ENCODE measurements at regions not wholly inside any gene's neighbourhood (a gene's known extent, or its start where the extent isn't known, plus 50 kb on each side); places are given as distances from the start of the nearest gene placed in this dataset.
"Not testable (repeated sequence)": the region's sequence is repeated elsewhere in the genome, so short reads cannot be mapped to it uniquely, and the experiment has no call there.

GRCh38 chr3:144522456-144522855 is 550.8 kb downstream of the DIPK2A start:
- DNase-seq (ENCODE audit: low spot score), result no peak

GRCh38 chr3:144523396-144523795 is 551.8 kb downstream of the DIPK2A start:
- no peak for DNase-seq (ENCODE audit: low spot score)

- no peak for DNase-seq (ENCODE audit: low spot score)
These were observed 552.9 kb downstream of the DIPK2A start for GRCh38 chr3:144524531-144524930.

GRCh38 chr3:144529566-144529965 is 557.9 kb downstream of the DIPK2A start:
- DNase-seq (ENCODE audit: low spot score), result no peak

GRCh38 chr3:144544871-144545270 is 573.2 kb downstream of the DIPK2A start:
- DNase-seq (ENCODE audit: low spot score), result no peak

- no peak for DNase-seq (ENCODE audit: low spot score)
These were observed 574.9 kb downstream of the DIPK2A start for GRCh38 chr3:144546539-144546938.

- no peak for DNase-seq (ENCODE audit: low spot score)
These were observed 576.7 kb downstream of the DIPK2A start for GRCh38 chr3:144548346-144548745.

- DNase-seq (ENCODE audit: low spot score), result no peak
These were observed 577.5 kb downstream of the DIPK2A start for GRCh38 chr3:144549166-144549565.

- DNase-seq (ENCODE audit: low spot score), result no peak
These were observed 580.9 kb downstream of the DIPK2A start for GRCh38 chr3:144552346-144553057.

GRCh38 chr3:144553301-144553700 is 581.7 kb downstream of the DIPK2A start:
- DNase-seq (ENCODE audit: low spot score), result no peak

- no peak for DNase-seq (ENCODE audit: low spot score)
These were observed 583.3 kb downstream of the DIPK2A start for GRCh38 chr3:144554889-144555288.

GRCh38 chr3:144556392-144556791 is 584.8 kb downstream of the DIPK2A start:
- DNase-seq (ENCODE audit: low spot score), result no peak

- no peak for DNase-seq (ENCODE audit: low spot score)
These were observed 585.9 kb downstream of the DIPK2A start for GRCh38 chr3:144557515-144557914.

GRCh38 chr3:144564011-144564410 is 592.4 kb downstream of the DIPK2A start:
- DNase-seq (ENCODE audit: low spot score), result no peak

- no peak for DNase-seq (ENCODE audit: low spot score)
These were observed 594.7 kb downstream of the DIPK2A start for GRCh38 chr3:144566320-144566719.

GRCh38 chr3:144569651-144570050 is 598.0 kb downstream of the DIPK2A start:
- DNase-seq (ENCODE audit: low spot score), result no peak

- DNase-seq (ENCODE audit: low spot score), result no peak
These were observed 612.2 kb downstream of the DIPK2A start for GRCh38 chr3:144583871-144584270.

- DNase-seq (ENCODE audit: low spot score), result no peak
These were observed 613.8 kb downstream of the DIPK2A start for GRCh38 chr3:144585408-144585807.

- DNase-seq (ENCODE audit: low spot score), result no peak
These were observed 614.3 kb downstream of the DIPK2A start for GRCh38 chr3:144585953-144586352.

- DNase-seq (ENCODE audit: low spot score), result no peak
These were observed 614.8 kb downstream of the DIPK2A start for GRCh38 chr3:144586382-144586781.

- peak; percentile 75 for DNase-seq (ENCODE audit: low spot score)
These were observed 619.2 kb downstream of the DIPK2A start for GRCh38 chr3:144590854-144591253.

GRCh38 chr3:144593881-144594280 is 622.3 kb downstream of the DIPK2A start:
- DNase-seq (ENCODE audit: low spot score), result no peak

GRCh38 chr3:144620236-144620635 is 648.6 kb downstream of the DIPK2A start:
- not testable (repeated sequence) for DNase-seq (ENCODE audit: low spot score)

GRCh38 chr3:144622845-144623244 is 651.2 kb downstream of the DIPK2A start:
- no peak for DNase-seq (ENCODE audit: low spot score)
